ENCODE measurements at regions not wholly inside any gene's neighbourhood (a gene's known extent, or its start where the extent isn't known, plus 50 kb on each side); places are given as distances from the start of the nearest gene placed in this dataset.
"Not testable (repeated sequence)": the region's sequence is repeated elsewhere in the genome, so short reads cannot be mapped to it uniquely, and the experiment has no call there.

DNA sequence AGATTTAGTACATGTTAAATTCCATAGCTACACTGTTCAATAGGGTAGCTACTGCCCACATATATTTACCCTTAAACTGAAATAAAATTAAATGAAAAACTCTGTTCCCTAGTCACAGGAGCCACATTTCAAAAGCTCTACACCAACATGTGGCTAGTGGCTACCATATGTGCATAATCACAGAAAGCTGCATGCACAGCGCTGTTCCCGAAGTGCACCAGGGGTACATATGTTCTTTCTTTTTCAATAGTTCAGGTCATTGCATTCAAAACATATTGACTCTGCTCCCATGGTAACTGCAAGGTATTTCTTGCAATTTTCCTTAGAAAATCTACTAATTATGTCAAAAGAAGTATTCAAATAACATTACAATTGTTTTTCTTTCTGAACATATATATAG lies 591.2 kb downstream of the PDHA2 start:
- no peak overlapping the region for H3K4me3 ChIP-seq (ENCODE audit: low read depth, low read length)
- TF ChIP-seq, protein P1, sequence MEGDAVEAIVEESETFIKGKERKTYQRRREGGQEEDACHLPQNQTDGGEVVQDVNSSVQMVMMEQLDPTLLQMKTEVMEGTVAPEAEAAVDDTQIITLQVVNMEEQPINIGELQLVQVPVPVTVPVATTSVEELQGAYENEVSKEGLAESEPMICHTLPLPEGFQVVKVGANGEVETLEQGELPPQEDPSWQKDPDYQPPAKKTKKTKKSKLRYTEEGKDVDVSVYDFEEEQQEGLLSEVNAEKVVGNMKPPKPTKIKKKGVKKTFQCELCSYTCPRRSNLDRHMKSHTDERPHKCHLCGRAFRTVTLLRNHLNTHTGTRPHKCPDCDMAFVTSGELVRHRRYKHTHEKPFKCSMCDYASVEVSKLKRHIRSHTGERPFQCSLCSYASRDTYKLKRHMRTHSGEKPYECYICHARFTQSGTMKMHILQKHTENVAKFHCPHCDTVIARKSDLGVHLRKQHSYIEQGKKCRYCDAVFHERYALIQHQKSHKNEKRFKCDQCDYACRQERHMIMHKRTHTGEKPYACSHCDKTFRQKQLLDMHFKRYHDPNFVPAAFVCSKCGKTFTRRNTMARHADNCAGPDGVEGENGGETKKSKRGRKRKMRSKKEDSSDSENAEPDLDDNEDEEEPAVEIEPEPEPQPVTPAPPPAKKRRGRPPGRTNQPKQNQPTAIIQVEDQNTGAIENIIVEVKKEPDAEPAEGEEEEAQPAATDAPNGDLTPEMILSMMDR (IDR thresholded peaks at IDR 0.05; ENCODE audit: insufficient read depth, low read depth, low read length, missing control alignments): no peak
- DNase-seq (ENCODE audit: low read depth): no peak

GRCh38 chr4:96448315-96448872 lies 608.5 kb downstream of the PDHA2 start:
- TF ChIP-seq, protein P1 (IDR thresholded peaks at IDR 0.05; ENCODE audit: insufficient read depth, low read depth, low read length, missing control alignments): no peak
- no peak for DNase-seq (ENCODE audit: low read depth)
- H3K4me3 ChIP-seq (ENCODE audit: low read depth, low read length): no peak overlapping the region

GRCh38 chr4:96455045-96455720 lies 615.3 kb downstream of the PDHA2 start:
- no peak overlapping the region for H3K4me3 ChIP-seq (ENCODE audit: low read depth, low read length)
- no peak for DNase-seq (ENCODE audit: low read depth)
- TF ChIP-seq, protein P1 (IDR thresholded peaks at IDR 0.05; ENCODE audit: insufficient read depth, low read depth, low read length, missing control alignments): no peak

GRCh38 chr4:96458031-96458430 lies 618.1 kb downstream of the PDHA2 start:
- not testable (repeated sequence) for H3K4me3 ChIP-seq (ENCODE audit: low read depth, low read length); DNase-seq (ENCODE audit: low read depth)

DNA sequence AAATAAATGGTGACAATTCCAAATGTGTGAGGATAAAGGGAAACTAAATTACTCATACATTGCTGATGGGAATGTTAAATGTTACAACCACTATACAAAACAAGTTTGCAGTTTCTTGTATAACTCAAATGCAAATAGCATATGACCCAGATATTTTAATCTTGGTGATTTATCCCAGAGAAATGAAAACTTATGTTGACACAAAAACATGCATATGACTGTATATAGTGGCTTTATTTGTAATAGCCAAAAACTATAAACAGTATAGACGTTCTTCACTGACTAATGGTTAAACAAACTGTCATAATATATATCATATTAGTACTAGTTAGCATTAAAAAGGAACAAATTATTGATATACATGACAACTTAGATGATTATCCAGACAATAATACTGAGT lies 619.2 kb downstream of the PDHA2 start:
- no peak for DNase-seq (ENCODE audit: low read depth)
- no peak overlapping the region for H3K4me3 ChIP-seq (ENCODE audit: low read depth, low read length)

DNA sequence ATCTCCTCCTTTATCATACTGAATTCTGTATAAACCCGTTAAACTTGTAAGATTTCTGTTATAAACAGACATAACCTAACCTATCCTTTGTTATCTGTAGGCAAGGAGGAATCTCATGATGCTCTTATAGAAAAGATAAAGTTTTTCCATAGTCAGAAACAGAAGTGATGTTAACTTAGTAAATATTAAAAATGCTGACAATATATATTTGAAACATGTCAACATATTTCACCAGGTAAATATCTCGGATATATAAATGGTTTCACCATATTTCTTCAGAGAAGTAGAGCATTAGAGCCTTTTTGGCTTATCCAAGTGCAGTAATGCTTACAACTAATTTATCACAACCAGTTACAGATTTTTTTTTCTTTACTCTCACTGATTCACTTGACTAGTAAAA lies 625.9 kb downstream of the PDHA2 start:
- no peak for DNase-seq (ENCODE audit: low read depth)
- TF ChIP-seq, protein P1 (IDR thresholded peaks at IDR 0.05; ENCODE audit: insufficient read depth, low read depth, low read length, missing control alignments): no peak
- H3K4me3 ChIP-seq (ENCODE audit: low read depth, low read length): no peak overlapping the region

More for the DNA sequence above, 619.2 kb downstream of the PDHA2 start:
- TF ChIP-seq, protein P1 (IDR thresholded peaks at IDR 0.05; ENCODE audit: insufficient read depth, low read depth, low read length, missing control alignments): no peak

DNA sequence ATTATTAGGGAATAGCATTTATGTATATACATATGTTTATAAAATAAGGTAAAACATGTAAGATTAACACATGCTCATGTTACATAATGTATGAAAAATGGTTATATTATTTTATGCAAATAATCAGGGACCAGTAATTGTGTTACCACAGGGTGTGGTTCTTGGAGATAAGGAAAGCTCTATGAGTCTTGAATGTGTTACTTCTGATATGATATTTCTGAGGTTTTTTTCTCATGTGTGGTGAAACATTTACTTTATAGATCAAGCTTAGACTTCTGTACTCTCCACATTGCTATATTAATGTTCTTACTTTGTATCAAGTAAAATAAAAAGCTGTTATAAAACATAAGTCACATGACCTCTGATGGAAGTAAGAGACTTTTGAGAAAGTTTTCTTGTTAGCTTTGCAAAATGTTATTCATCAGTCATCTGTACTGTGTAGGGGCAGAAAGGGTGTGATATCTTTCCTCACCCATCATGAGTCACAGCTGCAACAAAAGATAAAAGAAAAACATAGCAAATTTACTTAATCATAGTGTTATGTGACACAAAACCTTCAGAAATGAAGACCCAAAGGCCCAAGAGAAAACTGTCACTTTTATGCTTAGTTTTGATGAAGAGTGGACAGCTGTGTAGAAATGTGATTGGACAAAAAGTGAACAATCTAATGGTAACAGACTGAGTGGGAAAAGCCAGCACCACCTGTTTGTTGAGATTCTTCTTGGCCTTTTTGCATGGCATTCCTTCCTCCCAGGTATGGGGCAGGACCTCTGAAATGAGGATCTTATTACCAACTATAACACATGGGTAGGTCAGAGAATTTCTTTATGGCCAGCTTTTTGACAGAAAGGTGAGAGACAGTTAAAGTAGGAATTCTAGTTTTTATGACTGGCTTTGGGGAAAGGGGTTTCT lies 632.3 kb downstream of the PDHA2 start:
- TF ChIP-seq, protein P1 (IDR thresholded peaks at IDR 0.05; ENCODE audit: insufficient read depth, low read depth, low read length, missing control alignments): no peak
- no peak overlapping the region for H3K4me3 ChIP-seq (ENCODE audit: low read depth, low read length)
- no peak for DNase-seq (ENCODE audit: low read depth)
